HG02981 (cell line): ENCODE measurements at regions not wholly inside any gene's neighbourhood (a gene's known extent, or its start where the extent isn't known, plus 50 kb on each side); places are given as distances from the start of the nearest gene placed in this dataset.

ENCODE experiments used
- ATAC-seq: cut with Tn5 transposase; IDR thresholded peaks from one replicate; pipeline ENCODE4 v1.9.1; 2021; ENCODE audit warnings: mild to moderate bottlenecking, moderate library complexity; ENCODE audit not compliant: unreplicated experiment

- ATAC-seq, result no peak
Observed at GRCh38 chrX:121987163-121987562, 939.8 kb downstream of the GLUD2 start.

GRCh38 chrX:121987835-121988234 lies 940.4 kb downstream of the GLUD2 start:
- ATAC-seq, result no peak

GRCh38 chrX:122004127-122004526 lies 956.7 kb downstream of the GLUD2 start:
- ATAC-seq, result no peak

GRCh38 chrX:122026665-122027064 lies 979.3 kb downstream of the GLUD2 start:
- ATAC-seq, result no peak

- ATAC-seq, result no peak
Observed at GRCh38 chrX:122046226-122046625, 998.8 kb downstream of the GLUD2 start.

GRCh38 chrX:122046815-122047214 lies 999.4 kb downstream of the GLUD2 start:
- no peak for ATAC-seq

- no peak for ATAC-seq
Observed at GRCh38 chrX:122047261-122047660, 999.9 kb downstream of the GLUD2 start.

- no peak for ATAC-seq
Observed at GRCh38 chrX:122055460-122055859, 1008.0 kb downstream of the GLUD2 start.

GRCh38 chrX:122055979-122056715 lies 1008.7 kb downstream of the GLUD2 start:
- ATAC-seq, result no peak

- ATAC-seq, result no peak
Observed at GRCh38 chrX:122076241-122076640, 1028.8 kb downstream of the GLUD2 start.

GRCh38 chrX:122078079-122078478 lies 1030.7 kb downstream of the GLUD2 start:
- no peak for ATAC-seq

- no peak for ATAC-seq
Observed at GRCh38 chrX:122087341-122087740, 1039.9 kb downstream of the GLUD2 start.

GRCh38 chrX:122091571-122091970 lies 1044.2 kb downstream of the GLUD2 start:
- ATAC-seq, result no peak

- ATAC-seq, result no peak
Observed at GRCh38 chrX:122092360-122092759, 1045.0 kb downstream of the GLUD2 start.

GRCh38 chrX:122092978-122093377 lies 1045.6 kb downstream of the GLUD2 start:
- ATAC-seq, result no peak

- ATAC-seq, result no peak
Observed at GRCh38 chrX:122094611-122095010, 1047.2 kb downstream of the GLUD2 start.

- ATAC-seq, result no peak
Observed at GRCh38 chrX:122113376-122113775, 1066.0 kb downstream of the GLUD2 start.

- ATAC-seq, result no peak
Observed at GRCh38 chrX:122113896-122114295, 1066.5 kb downstream of the GLUD2 start.

- ATAC-seq, result no peak
Observed at GRCh38 chrX:122115604-122116003, 1068.2 kb downstream of the GLUD2 start.

GRCh38 chrX:122119361-122119760 lies 1064.7 kb upstream of the GRIA3 start:
- ATAC-seq, result no peak

- ATAC-seq, result no peak
Observed at GRCh38 chrX:122122274-122122673, 1061.8 kb upstream of the GRIA3 start.

- no peak for ATAC-seq
Observed at GRCh38 chrX:122133478-122133877, 1050.6 kb upstream of the GRIA3 start.

- no peak for ATAC-seq
Observed at GRCh38 chrX:122134291-122134690, 1049.8 kb upstream of the GRIA3 start.
